ENCODE measurements at regions not wholly inside any gene's neighbourhood (a gene's known extent, or its start where the extent isn't known, plus 50 kb on each side); places are given as distances from the start of the nearest gene placed in this dataset.

GRCh38 chr1:96482616-96483015, 239.0 kb upstream of the PTBP2 start:
- DNase-seq (ENCODE audit: low read depth), result no peak
- no peak for TF ChIP-seq CTCF (conservative IDR thresholded peaks at IDR 0.05; ENCODE audit: control insufficient read depth, insufficient read depth, low read depth, low read length)
- no peak overlapping the region for H3K4me3 ChIP-seq (ENCODE audit: control insufficient read depth, low read depth, low read length)

GRCh38 chr1:96487394-96487793, 234.2 kb upstream of the PTBP2 start:
- H3K4me3 ChIP-seq (ENCODE audit: control insufficient read depth, low read depth, low read length), result no peak overlapping the region
- no peak for DNase-seq (ENCODE audit: low read depth)
- TF ChIP-seq CTCF (conservative IDR thresholded peaks at IDR 0.05; ENCODE audit: control insufficient read depth, insufficient read depth, low read depth, low read length), result no peak

GRCh38 chr1:96487971-96488370, 233.6 kb upstream of the PTBP2 start:
- no peak for TF ChIP-seq CTCF (conservative IDR thresholded peaks at IDR 0.05; ENCODE audit: control insufficient read depth, insufficient read depth, low read depth, low read length)
- DNase-seq (ENCODE audit: low read depth), result peak; percentile 38
- H3K4me3 ChIP-seq (ENCODE audit: control insufficient read depth, low read depth, low read length), result no peak overlapping the region

GRCh38 chr1:96488777-96489176, 232.8 kb upstream of the PTBP2 start:
- no peak for DNase-seq (ENCODE audit: low read depth)
- no peak for TF ChIP-seq CTCF (conservative IDR thresholded peaks at IDR 0.05; ENCODE audit: control insufficient read depth, insufficient read depth, low read depth, low read length)
- no peak overlapping the region for H3K4me3 ChIP-seq (ENCODE audit: control insufficient read depth, low read depth, low read length)

GRCh38 chr1:96492236-96492635, 229.3 kb upstream of the PTBP2 start:
- no peak for DNase-seq (ENCODE audit: low read depth)
- TF ChIP-seq CTCF (conservative IDR thresholded peaks at IDR 0.05; ENCODE audit: control insufficient read depth, insufficient read depth, low read depth, low read length), result no peak

GRCh38 chr1:96498744-96499340, 222.7 kb upstream of the PTBP2 start:
- H3K4me3 ChIP-seq (ENCODE audit: control insufficient read depth, low read depth, low read length), result no peak overlapping the region
- no peak for DNase-seq (ENCODE audit: low read depth)
- TF ChIP-seq CTCF (conservative IDR thresholded peaks at IDR 0.05; ENCODE audit: control insufficient read depth, insufficient read depth, low read depth, low read length), result no peak

More at GRCh38 chr1:96492236-96492635, 229.3 kb upstream of the PTBP2 start:
- no peak overlapping the region for H3K4me3 ChIP-seq (ENCODE audit: control insufficient read depth, low read depth, low read length)

GRCh38 chr1:96508233-96508632, 213.4 kb upstream of the PTBP2 start:
- H3K4me3 ChIP-seq (ENCODE audit: control insufficient read depth, low read depth, low read length), result no peak overlapping the region
- no peak for DNase-seq (ENCODE audit: low read depth)
- TF ChIP-seq CTCF (conservative IDR thresholded peaks at IDR 0.05; ENCODE audit: control insufficient read depth, insufficient read depth, low read depth, low read length), result no peak

Measured in fibroblast of mammary gland (primary cell).